ENCODE measurements at regions not wholly inside any gene's neighbourhood (a gene's known extent, or its start where the extent isn't known, plus 50 kb on each side); places are given as distances from the start of the nearest gene placed in this dataset.

DNA sequence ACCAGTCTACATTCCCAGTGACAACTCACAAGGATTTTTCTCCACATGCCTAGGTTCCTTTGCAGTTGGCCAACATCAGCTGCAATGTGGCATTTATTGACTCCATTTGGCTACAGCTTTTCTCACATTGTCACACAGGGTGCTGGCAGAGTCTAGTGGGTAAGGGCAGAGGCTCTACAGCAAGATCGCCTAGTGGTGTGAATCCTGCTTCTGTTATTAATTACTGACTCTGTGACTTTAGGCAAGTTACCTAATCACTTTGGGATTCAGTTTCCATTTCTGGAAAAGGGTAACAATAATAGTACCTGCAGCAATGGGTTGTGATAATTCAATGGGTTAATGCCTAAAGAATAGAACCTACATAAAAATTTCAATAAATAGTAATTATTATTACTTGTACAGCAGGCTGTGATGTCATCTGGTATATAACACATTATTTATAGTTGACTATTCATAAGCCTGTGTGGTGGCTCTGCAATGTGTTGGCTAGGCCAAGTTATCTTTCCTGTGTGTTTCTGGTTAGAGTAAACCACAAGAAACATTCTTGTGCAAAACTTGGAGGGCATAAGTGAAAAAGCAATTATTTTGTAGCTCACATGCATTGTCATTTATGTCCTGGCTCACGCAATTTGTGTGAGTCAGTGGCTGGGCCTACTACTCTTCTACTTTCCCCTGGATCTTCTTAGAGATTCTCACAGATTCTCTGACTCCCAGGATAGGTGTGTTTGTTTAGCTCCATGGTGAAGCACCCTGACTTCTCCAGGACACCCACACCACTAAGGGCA lies 59.5 kb downstream of the PTGS2 start:
- in situ Hi-C loops (cut with MboI; ENCODE audit: low pct_unique_long_range_greater_than_20kb, low sequenced_read_pairs): no loop called here
- no peak for DNase-seq

GRCh38 chr1:186618401-186619170 lies 61.6 kb downstream of the PTGS2 start:
- peak; percentile 79 for DNase-seq
- in situ Hi-C loops (cut with MboI; ENCODE audit: low pct_unique_long_range_greater_than_20kb, low sequenced_read_pairs): loop anchor here (10.0 kb wide), 1 partner anchor 366 kb away; no protein-coding TSS in a partner anchor

- peak; percentile 24 for DNase-seq
- in situ Hi-C loops (cut with MboI; ENCODE audit: low pct_unique_long_range_greater_than_20kb, low sequenced_read_pairs): loop anchor here (10.0 kb wide), 1 partner anchor 367 kb away; no protein-coding TSS in a partner anchor
Observed at GRCh38 chr1:186617926-186618325, 62.3 kb downstream of the PTGS2 start.

- no peak for DNase-seq
- in situ Hi-C loops (cut with MboI; ENCODE audit: low pct_unique_long_range_greater_than_20kb, low sequenced_read_pairs): loop anchor here (10.0 kb wide), 1 partner anchor 368 kb away; no protein-coding TSS in a partner anchor
Observed at GRCh38 chr1:186616511-186616910, 63.7 kb downstream of the PTGS2 start.

- no peak for DNase-seq
- in situ Hi-C loops (cut with MboI; ENCODE audit: low pct_unique_long_range_greater_than_20kb, low sequenced_read_pairs): loop anchor here (10.0 kb wide), 1 partner anchor 369 kb away; no protein-coding TSS in a partner anchor
Observed at GRCh38 chr1:186615332-186615731, 64.9 kb downstream of the PTGS2 start.

DNA sequence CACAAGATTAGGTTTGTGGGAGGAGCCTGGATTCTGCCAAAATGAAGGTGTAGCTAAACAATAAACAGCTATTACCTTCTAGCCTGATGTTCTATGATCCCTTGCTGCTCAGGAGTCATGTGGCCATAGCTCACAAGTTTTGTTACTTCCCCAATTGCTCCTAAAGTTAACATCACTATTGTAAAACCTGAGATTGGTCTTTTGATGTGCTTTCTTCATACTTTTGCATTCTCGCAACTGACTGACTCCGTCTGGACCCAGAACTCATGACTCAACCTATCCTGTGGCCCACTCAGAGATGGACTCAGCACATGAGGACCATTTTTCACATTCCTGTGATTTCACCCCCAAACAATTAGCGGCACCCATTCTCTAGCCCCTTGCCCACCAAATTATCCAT lies 69.1 kb downstream of the PTGS2 start:
- in situ Hi-C loops (cut with MboI; ENCODE audit: low pct_unique_long_range_greater_than_20kb, low sequenced_read_pairs): loop anchor here (10.0 kb wide), 1 partner anchor 374 kb away; no protein-coding TSS in a partner anchor
- no peak for DNase-seq

GRCh38 chr1:186609183-186609582 lies 71.0 kb downstream of the PTGS2 start:
- in situ Hi-C loops (cut with MboI; ENCODE audit: low pct_unique_long_range_greater_than_20kb, low sequenced_read_pairs): no loop called here
- DNase-seq: no peak

- DNase-seq: peak; percentile 69
- in situ Hi-C loops (cut with MboI; ENCODE audit: low pct_unique_long_range_greater_than_20kb, low sequenced_read_pairs): no loop called here
Observed at GRCh38 chr1:186605762-186606350, 74.4 kb downstream of the PTGS2 start.

DNA sequence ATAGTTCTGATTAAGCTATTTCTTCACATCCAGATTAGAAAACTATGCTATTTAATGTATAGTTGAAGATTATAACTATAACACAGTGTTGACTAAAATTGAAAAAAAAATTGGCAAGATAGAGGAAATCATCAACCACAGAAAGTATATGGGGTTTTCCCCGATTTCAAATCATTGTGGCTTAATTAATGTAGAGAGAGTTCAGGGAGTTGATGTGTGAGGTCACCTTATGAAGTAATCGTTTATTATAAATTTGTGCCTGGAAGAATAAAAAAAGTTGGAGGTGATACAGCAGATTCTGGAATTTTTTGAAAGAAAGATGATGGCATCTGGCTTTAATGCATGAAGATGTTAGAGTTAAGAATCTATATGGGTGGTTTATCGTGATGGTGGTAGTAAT lies 84.3 kb downstream of the PTGS2 start:
- in situ Hi-C loops (cut with MboI; ENCODE audit: low pct_unique_long_range_greater_than_20kb, low sequenced_read_pairs): no loop called here
- no peak for DNase-seq

DNA sequence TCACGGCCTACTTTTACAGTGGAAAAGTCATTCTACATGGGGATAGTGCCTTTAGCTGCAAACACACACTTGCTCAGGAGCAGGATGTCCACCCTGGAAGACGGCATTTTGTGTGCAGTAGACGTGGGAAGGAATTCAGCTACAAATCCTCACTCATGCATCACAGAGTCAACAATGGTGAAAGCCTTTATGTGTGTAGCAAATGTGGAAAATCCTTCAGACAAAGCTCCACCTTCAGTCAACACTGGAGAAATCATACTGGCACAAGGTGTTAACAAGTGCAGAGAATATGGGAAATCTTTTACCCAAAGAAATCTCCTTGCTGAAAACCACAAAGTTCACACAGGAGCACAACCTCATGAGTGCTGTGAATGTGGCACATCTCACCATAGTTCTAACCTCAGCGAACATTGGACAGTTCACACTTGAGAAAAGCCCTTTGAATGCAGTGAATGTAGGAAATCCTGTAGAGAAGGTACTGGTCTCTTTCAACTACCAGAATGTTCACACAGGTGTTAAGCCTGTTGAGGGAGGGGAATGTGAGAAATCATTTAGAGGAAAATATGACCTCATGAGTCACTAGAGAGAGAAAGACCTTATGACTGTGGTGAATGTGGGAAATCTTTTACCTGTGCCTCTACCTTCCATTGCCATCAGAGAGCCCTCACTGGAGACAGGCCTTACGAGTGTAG lies 101.8 kb downstream of the PTGS2 start:
- in situ Hi-C loops (cut with MboI; ENCODE audit: low pct_unique_long_range_greater_than_20kb, low sequenced_read_pairs): no loop called here
- no peak for DNase-seq

DNA sequence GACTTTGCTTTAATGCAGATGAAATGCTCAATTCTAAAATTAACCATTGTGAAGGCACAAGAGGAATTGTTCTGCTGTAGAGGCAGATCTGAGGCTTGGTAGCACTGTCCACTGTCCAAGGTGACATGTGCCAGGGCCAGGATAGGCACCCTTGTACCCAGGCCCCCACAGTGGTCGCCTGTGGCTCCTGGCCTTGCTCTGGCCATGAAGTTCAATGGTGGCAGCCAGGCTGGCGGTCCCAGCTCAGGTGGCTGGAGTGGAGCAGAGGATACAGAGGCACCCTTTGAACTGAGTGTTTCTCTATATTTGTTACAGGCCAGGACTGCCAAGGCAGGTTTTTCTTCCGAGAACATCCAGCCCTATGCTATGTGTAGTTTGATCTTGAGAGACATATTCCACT lies 102.6 kb downstream of the PTGS2 start:
- DNase-seq: no peak
- in situ Hi-C loops (cut with MboI; ENCODE audit: low pct_unique_long_range_greater_than_20kb, low sequenced_read_pairs): no loop called here

DNA sequence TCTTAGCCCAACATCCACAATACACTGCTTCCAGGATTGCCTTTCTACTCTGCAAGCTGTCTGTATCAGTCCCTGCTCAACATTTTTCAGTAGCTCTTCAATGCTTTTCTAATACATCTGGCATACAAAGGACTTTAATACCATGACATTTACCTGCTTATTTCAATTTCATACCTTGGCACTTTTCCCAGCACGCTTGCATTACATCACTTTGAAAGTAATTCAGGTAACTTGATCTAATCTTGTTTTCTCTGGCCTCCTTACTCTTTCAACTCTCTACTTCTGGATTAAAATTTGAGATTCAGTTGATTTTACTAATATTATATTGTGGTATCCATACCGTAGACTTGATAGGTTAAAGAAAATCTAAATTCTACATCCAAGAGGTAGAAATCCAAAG lies 103.0 kb downstream of the PTGS2 start:
- DNase-seq: no peak

GRCh38 chr1:186575348-186575747 lies 104.9 kb downstream of the PTGS2 start:
- in situ Hi-C loops (cut with MboI; ENCODE audit: low pct_unique_long_range_greater_than_20kb, low sequenced_read_pairs): no loop called here
- DNase-seq: peak; percentile 22

More for the DNA sequence above, 103.0 kb downstream of the PTGS2 start:
- in situ Hi-C loops (cut with MboI; ENCODE audit: low pct_unique_long_range_greater_than_20kb, low sequenced_read_pairs): no loop called here

- in situ Hi-C loops (cut with MboI; ENCODE audit: low pct_unique_long_range_greater_than_20kb, low sequenced_read_pairs): no loop called here
- DNase-seq: no peak
Observed at GRCh38 chr1:186574926-186575325, 105.3 kb downstream of the PTGS2 start.

DNA sequence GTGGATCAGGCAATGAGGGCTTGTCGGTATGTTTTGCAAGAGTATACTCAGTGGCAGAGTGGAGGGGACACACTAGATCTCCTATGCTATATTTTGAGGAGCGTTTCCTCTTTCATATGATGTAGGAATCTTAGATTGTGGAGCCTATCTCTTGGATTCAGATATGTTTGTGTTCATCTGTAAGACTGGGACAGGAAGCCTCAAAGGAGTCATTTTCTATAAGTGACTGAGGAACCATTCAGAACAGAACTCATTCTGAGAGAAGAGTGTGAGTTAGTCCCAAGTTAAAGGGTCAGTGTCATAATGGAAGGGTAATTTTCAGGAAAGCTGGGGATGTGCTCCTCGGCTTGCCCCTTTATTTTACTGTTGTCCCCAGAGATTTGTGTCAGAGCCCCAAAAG lies 107.7 kb downstream of the PTGS2 start:
- in situ Hi-C loops (cut with MboI; ENCODE audit: low pct_unique_long_range_greater_than_20kb, low sequenced_read_pairs): no loop called here

GRCh38 chr1:186571771-186572170 lies 108.5 kb downstream of the PTGS2 start:
- no peak for DNase-seq
- in situ Hi-C loops (cut with MboI; ENCODE audit: low pct_unique_long_range_greater_than_20kb, low sequenced_read_pairs): no loop called here

More for the DNA sequence above, 107.7 kb downstream of the PTGS2 start:
- no peak for DNase-seq

DNA sequence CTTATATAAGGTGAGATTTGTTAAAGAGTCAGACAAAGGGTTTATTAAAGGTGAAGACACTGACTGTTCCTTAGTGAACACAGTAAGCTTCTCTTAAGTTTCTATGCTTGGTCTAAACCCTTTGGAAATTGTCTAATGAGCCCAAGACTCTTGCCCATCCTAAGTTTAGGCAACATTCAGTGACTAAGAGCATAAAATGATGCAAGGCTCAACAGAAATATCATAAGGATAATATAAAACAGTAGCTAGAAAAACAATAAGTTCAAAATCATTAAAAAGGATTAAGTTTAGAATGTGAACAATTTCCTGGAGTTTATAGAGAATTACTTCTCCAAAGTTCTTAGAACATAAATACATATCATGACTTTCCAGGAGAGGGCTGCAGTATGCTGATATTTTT lies 108.9 kb upstream of the PDC start:
- in situ Hi-C loops (cut with MboI; ENCODE audit: low pct_unique_long_range_greater_than_20kb, low sequenced_read_pairs): no loop called here
- no peak for DNase-seq

- in situ Hi-C loops (cut with MboI; ENCODE audit: low pct_unique_long_range_greater_than_20kb, low sequenced_read_pairs): no loop called here
- no peak for DNase-seq
Observed at GRCh38 chr1:186568221-186568620, 107.3 kb upstream of the PDC start.

- DNase-seq: no peak
- in situ Hi-C loops (cut with MboI; ENCODE audit: low pct_unique_long_range_greater_than_20kb, low sequenced_read_pairs): no loop called here
Observed at GRCh38 chr1:186566140-186566855, 105.4 kb upstream of the PDC start.

Data from KBM-7 (cell line).